ENCODE measurements at regions not wholly inside any gene's neighbourhood (a gene's known extent, or its start where the extent isn't known, plus 50 kb on each side); places are given as distances from the start of the nearest gene placed in this dataset.
A peak's percentile ranks its signal among the peaks of the same experiment; 100 is the strongest.

DNA sequence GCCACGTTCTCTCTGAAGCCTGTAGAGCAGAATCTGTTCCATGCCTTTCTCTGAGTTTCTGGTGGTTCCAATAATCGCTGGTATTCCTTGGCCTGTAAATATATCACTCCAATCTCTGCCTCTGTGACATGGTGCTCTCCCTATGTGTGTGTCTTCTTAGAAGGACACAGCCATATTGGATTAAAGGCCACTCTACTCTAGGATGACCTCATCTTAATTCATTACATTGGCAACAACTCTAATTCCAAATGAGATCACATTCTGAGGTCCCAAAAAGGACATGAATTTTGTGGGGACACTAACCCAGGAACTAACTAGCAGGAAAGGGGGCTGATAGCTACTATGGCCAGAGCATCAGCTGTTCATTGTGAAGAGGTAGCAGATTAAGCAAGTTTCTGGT lies 110.7 kb downstream of the KLF12 start:
- H3K4me3 Mint-ChIP-seq: peak overlapping the region in 3 of 10 donors; percentile 15 to 75 (median 22)
- peak overlapping the region; percentile 77 for H3K27ac ChIP-seq (ENCODE audit: low read depth, low read length)
- H3K27me3 ChIP-seq (ENCODE audit: control insufficient read depth in 2 of 2, insufficient read depth in 2 of 2, low read length in 2 of 2): no peaks in the 10 kb centered on the region
- peaks cover 24 to 93% (median 87%) of the 10 kb centered on the region in 7 donors for H3K4me1 Mint-ChIP-seq
- H3K4me3 ChIP-seq (ENCODE audit: low read length): no peak overlapping the region
- peaks cover 40 to 41% of the 10 kb centered on the region in 2 donors for H3K4me1 ChIP-seq (ENCODE audit: control insufficient read depth in 2 of 2, insufficient read depth in 2 of 2, low read length in 2 of 2)
- intact Hi-C loops (cut with micrococcal nuclease): no loop called here
- peaks cover 26 to 38% (median 33%) of the 10 kb centered on the region in 5 donors for H3K36me3 Mint-ChIP-seq
- DNase-seq: no peak
- no peaks in the 10 kb centered on the region for H3K27me3 Mint-ChIP-seq
- peak overlapping the region in 8 of 9 donors; percentile 15 to 94 (median 73) for H3K27ac Mint-ChIP-seq
- POLR2A ChIA-PET: interaction anchor here (1.9 kb wide), 1 partner anchor 11 kb away, joined by 4 read pairs; no protein-coding TSS in a partner anchor
- ATAC-seq: no peak
- CTCF ChIA-PET: interaction anchor here (0.6 kb wide), 1 partner anchor 189 kb away, joined by 3 read pairs; no protein-coding TSS in a partner anchor
- H3K9me3 ChIP-seq (ENCODE audit: control insufficient read depth in 2 of 3, low read length in 3 of 3): no peaks in the 10 kb centered on the region
- H3K36me3 ChIP-seq (ENCODE audit: control insufficient read depth in 2 of 3, insufficient read depth in 3 of 3, low read length in 3 of 3): peaks cover 0 to 8% (median 0%) of the 10 kb centered on the region in 3 experiments
- peaks cover 0 to 15% (median 5%) of the 10 kb centered on the region in 11 donors for H3K9me3 Mint-ChIP-seq

DNA sequence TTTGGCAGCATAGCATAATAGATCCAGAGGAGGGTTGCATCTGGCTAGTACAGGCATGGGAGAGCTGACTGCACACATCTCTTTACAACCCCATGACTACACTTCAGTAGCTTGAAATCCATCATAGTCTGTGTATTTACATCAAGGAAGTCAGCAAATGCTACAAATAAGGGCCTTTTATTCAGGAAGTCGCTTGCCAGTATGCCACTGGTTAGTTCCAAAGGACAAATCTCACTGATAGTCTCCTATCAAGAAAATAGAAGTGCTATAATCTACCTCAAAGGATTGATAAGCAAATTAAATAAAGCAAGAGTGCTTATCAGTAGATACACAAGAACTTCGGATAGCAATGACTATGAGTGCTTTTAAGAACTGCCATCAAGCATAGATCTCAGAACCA lies 112.7 kb downstream of the KLF12 start:
- no peaks in the 10 kb centered on the region for H3K9me3 ChIP-seq (ENCODE audit: control insufficient read depth in 2 of 3, low read length in 3 of 3)
- no peak for DNase-seq
- Mint-ChIP-seq H3K9me3 (peaks cover 0 to 15% (median 5%) of the 10 kb centered on the region in 11 donors), H3K36me3 (peaks cover 26 to 38% (median 34%) of the 10 kb centered on the region in 5 donors), H3K27ac (peak overlapping the region in 4 of 9 donors; percentile 4 to 94 (median 38)), H3K27me3 (no peaks in the 10 kb centered on the region), H3K4me1 (peaks cover 15 to 92% (median 88%) of the 10 kb centered on the region in 7 donors), H3K4me3 (peak overlapping the region in 4 of 10 donors; percentile 3 to 51 (median 16))
- no peak for ATAC-seq
- CTCF ChIA-PET: no interaction called here
- H3K36me3 ChIP-seq (ENCODE audit: control insufficient read depth in 2 of 3, insufficient read depth in 3 of 3, low read length in 3 of 3): peaks cover 0 to 8% (median 0%) of the 10 kb centered on the region in 3 experiments
- intact Hi-C loops (cut with micrococcal nuclease): no loop called here
- no peaks in the 10 kb centered on the region for H3K27me3 ChIP-seq (ENCODE audit: control insufficient read depth in 2 of 2, insufficient read depth in 2 of 2, low read length in 2 of 2)
- no peak overlapping the region for H3K27ac ChIP-seq (ENCODE audit: low read depth, low read length)
- POLR2A ChIA-PET: no interaction called here
- H3K4me3 ChIP-seq (ENCODE audit: low read length): no peak overlapping the region
- peaks cover 25 to 26% of the 10 kb centered on the region in 2 donors for H3K4me1 ChIP-seq (ENCODE audit: control insufficient read depth in 2 of 2, insufficient read depth in 2 of 2, low read length in 2 of 2)

DNA sequence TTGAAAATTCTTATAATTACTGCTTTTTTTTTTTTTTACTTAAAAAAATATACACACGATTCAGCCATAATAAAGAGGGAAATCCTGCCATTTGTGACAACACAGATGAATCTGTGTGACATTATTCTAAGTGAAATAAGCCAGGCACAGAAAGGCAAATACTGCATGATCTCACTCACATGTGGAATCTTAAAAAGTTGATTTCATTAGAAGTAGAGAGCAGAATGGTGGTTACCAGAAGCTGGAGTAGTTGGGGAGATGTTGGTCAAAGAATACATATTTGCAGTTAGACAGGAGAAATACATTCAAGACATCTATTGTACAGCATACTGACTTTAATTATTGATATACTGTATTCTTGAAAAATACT lies 116.2 kb downstream of the KLF12 start:
- peak overlapping the region in 8 of 9 donors; percentile 3 to 80 (median 58) for H3K27ac Mint-ChIP-seq
- no peak for ATAC-seq

DNA sequence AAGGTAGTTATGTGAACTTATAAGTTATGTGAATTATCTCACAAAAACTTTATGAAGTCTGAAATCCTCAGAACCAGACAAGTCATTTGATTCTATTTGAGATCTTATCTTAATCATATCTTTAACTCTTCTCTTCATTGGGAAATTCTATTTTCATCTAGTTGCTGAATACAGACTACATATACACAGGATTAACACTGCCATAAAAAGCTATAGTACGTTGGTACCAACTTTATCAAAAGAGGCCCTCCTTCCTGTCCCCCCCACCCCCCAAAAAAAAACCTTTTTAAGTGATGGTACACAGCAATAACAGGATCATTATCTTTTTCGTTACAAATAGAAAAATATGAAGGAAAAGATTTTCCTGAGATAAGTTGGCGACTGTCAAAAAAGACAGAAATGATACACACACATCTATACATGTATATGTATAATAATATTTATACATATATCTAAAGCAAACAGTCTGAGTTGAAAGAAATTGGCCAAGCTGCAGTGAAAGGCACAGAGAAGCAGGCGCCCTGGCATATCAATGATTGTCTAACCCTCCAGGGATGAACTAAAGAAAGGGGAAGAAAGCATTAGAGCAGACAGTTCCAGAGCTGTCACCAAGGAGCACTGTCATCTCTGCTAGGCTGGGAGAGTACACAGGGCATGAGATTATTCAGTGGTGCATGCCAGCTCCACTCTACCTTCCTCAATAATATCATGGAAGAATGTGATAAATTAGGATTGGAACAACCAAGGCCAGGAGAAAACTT lies 116.7 kb downstream of the KLF12 start:
- H3K4me1 ChIP-seq (ENCODE audit: control insufficient read depth in 2 of 2, insufficient read depth in 2 of 2, low read length in 2 of 2): peaks cover 0 to 10% of the 10 kb centered on the region in 2 donors
- POLR2A ChIA-PET: interaction anchor here (0.5 to 1.4 kb wide), 9 partner anchors 22 to 267 kb away, joined by 3 to 11 read pairs (median 3); no protein-coding TSS in a partner anchor
- Mint-ChIP-seq H3K27me3 (no peaks in the 10 kb centered on the region), H3K4me1 (peaks cover 8 to 93% (median 84%) of the 10 kb centered on the region in 7 donors), H3K4me3 (peak overlapping the region in 7 of 10 donors; percentile 2 to 56 (median 42)), H3K27ac (peak overlapping the region in 7 of 9 donors; percentile 43 to 79 (median 74)), H3K36me3 (peaks cover 13 to 26% (median 21%) of the 10 kb centered on the region in 5 donors), H3K9me3 (peaks cover 0 to 8% (median 4%) of the 10 kb centered on the region in 11 donors)
- ATAC-seq (peak; percentile 72), DNase-seq (peak in 4 of 9 donors; percentile 14 to 37 (median 29))
- H3K4me3 ChIP-seq (ENCODE audit: low read length): no peak overlapping the region
- CTCF ChIA-PET: interaction anchor here (1.1 kb wide), 1 partner anchor 10 kb away, joined by 3 read pairs; no protein-coding TSS in a partner anchor
- intact Hi-C loops (cut with micrococcal nuclease): loop anchor here in 1 of 2 donors (1.0 to 2.0 kb wide), 2 partner anchors 9 to 13 kb away; no protein-coding TSS in a partner anchor
- no peaks in the 10 kb centered on the region for H3K27me3 ChIP-seq (ENCODE audit: control insufficient read depth in 2 of 2, insufficient read depth in 2 of 2, low read length in 2 of 2)
- H3K27ac ChIP-seq (ENCODE audit: low read depth, low read length): no peak overlapping the region
- H3K9me3 ChIP-seq (ENCODE audit: control insufficient read depth in 2 of 3, low read length in 3 of 3): no peaks in the 10 kb centered on the region
- peaks cover 0 to under 1% (median 0%) of the 10 kb centered on the region in 3 experiments for H3K36me3 ChIP-seq (ENCODE audit: control insufficient read depth in 2 of 3, insufficient read depth in 3 of 3, low read length in 3 of 3)

More for the DNA sequence above, 116.2 kb downstream of the KLF12 start:
- Histone ChIP-seq H3K27me3 (ENCODE audit: control insufficient read depth in 2 of 2, insufficient read depth in 2 of 2, low read length in 2 of 2) (no peaks in the 10 kb centered on the region), H3K4me1 (ENCODE audit: control insufficient read depth in 2 of 2, insufficient read depth in 2 of 2, low read length in 2 of 2) (peaks cover 0 to 7% of the 10 kb centered on the region in 2 donors), H3K27ac (ENCODE audit: low read depth, low read length) (no peak overlapping the region), H3K36me3 (ENCODE audit: control insufficient read depth in 2 of 3, insufficient read depth in 3 of 3, low read length in 3 of 3) (peaks cover 0 to 6% (median 0%) of the 10 kb centered on the region in 3 experiments), H3K4me3 (ENCODE audit: low read length) (no peak overlapping the region), H3K9me3 (ENCODE audit: control insufficient read depth in 2 of 3, low read length in 3 of 3) (no peaks in the 10 kb centered on the region)
- POLR2A ChIA-PET: interaction anchor here (0.6 to 1.4 kb wide), 7 partner anchors 22 to 170 kb away, joined by 3 to 11 read pairs (median 3); no protein-coding TSS in a partner anchor
- CTCF ChIA-PET: interaction anchor here (1.1 kb wide), 1 partner anchor 9 kb away, joined by 3 read pairs; no protein-coding TSS in a partner anchor
- Mint-ChIP-seq H3K36me3 (peaks cover 18 to 31% (median 27%) of the 10 kb centered on the region in 5 donors), H3K27me3 (no peaks in the 10 kb centered on the region), H3K4me1 (peaks cover 8 to 93% (median 84%) of the 10 kb centered on the region in 7 donors), H3K4me3 (peak overlapping the region in 4 of 10 donors; percentile 29 to 53 (median 36)), H3K9me3 (peaks cover 0 to 11% (median 5%) of the 10 kb centered on the region in 11 donors)
- no peak for DNase-seq
- intact Hi-C loops (cut with micrococcal nuclease): no loop called here

DNA sequence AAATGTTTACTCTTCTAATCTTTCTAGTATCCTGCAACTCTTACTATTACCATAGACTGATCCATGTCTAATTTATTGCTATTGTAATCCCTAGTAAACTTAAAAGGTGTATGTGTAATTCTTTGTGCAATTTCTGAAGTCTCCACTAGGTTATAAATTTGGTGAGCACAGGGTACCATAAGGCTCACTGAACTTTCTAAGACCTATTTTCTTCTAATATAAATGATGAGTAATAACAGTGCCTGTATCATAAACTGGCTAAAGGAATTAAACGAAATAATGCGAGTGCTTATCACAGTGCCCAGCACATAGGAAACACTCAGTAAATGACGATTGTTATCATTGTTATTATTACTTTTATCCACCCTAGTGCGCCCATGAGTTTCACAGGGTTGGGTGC lies 119.1 kb downstream of the KLF12 start:
- Histone ChIP-seq H3K4me1 (ENCODE audit: control insufficient read depth in 2 of 2, insufficient read depth in 2 of 2, low read length in 2 of 2) (peaks cover 0 to 4% of the 10 kb centered on the region in 2 donors), H3K4me3 (ENCODE audit: low read length) (no peak overlapping the region), H3K36me3 (ENCODE audit: control insufficient read depth in 2 of 3, insufficient read depth in 3 of 3, low read length in 3 of 3) (no peaks in the 10 kb centered on the region), H3K27ac (ENCODE audit: low read depth, low read length) (no peak overlapping the region), H3K27me3 (ENCODE audit: control insufficient read depth in 2 of 2, insufficient read depth in 2 of 2, low read length in 2 of 2) (no peaks in the 10 kb centered on the region), H3K9me3 (ENCODE audit: control insufficient read depth in 2 of 3, low read length in 3 of 3) (no peaks in the 10 kb centered on the region)
- intact Hi-C loops (cut with micrococcal nuclease): no loop called here
- CTCF ChIA-PET: no interaction called here
- Mint-ChIP-seq H3K27ac (peak overlapping the region in 1 of 9 donors; percentile 65), H3K27me3 (no peaks in the 10 kb centered on the region), H3K36me3 (peaks cover under 1 to 7% (median 1%) of the 10 kb centered on the region in 5 donors), H3K4me3 (no peak overlapping the region), H3K4me1 (peaks cover 11 to 94% (median 84%) of the 10 kb centered on the region in 7 donors), H3K9me3 (peaks cover 0 to 1% (median 0%) of the 10 kb centered on the region in 11 donors)
- DNase-seq (no peak), ATAC-seq (no peak)
- POLR2A ChIA-PET: no interaction called here

DNA sequence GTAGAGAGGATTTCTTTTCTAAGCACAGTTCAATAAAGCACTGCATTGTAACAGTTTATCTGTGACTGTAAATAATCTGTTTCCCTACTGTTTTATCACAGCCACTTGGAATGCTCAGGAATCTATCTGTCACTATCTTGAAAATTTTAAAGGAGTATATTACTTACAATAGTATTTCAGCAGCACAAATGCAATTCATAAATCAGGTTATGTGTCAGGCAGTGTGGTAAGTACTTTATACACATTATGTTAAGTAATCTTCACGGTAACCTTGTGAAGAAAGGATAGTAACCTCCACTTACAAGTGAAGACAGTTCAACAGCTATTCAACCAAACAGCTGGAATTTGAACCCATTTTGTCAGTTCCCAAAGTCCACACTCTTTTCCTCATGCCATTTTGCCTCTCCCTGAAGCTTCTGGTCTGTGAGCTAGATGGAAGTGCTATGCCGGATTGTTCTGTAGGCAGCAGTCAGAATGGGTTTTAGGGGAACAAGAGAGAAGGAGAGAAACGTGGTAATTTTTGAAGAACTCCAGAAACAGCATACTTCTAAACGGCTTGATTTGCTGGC lies 125.0 kb downstream of the KLF12 start:
- ChIA-PET POLR2A (interaction anchor here (1.3 kb wide), 1 partner anchor 25 kb away, joined by 3 read pairs; no protein-coding TSS in a partner anchor), CTCF (interaction anchor here (0.9 kb wide), 1 partner anchor 277 kb away, joined by 4 read pairs; no protein-coding TSS in a partner anchor)
- H3K27ac Mint-ChIP-seq: peak overlapping the region in 7 of 9 donors; percentile 5 to 72 (median 36)
- peaks cover 19 to 90% (median 80%) of the 10 kb centered on the region in 7 donors for H3K4me1 Mint-ChIP-seq
- no peaks in the 10 kb centered on the region for H3K9me3 Mint-ChIP-seq
- Histone ChIP-seq H3K36me3 (ENCODE audit: control insufficient read depth in 2 of 3, insufficient read depth in 3 of 3, low read length in 3 of 3) (no peaks in the 10 kb centered on the region), H3K27me3 (ENCODE audit: control insufficient read depth in 2 of 2, insufficient read depth in 2 of 2, low read length in 2 of 2) (no peaks in the 10 kb centered on the region), H3K9me3 (ENCODE audit: control insufficient read depth in 2 of 3, low read length in 3 of 3) (no peaks in the 10 kb centered on the region), H3K27ac (ENCODE audit: low read depth, low read length) (no peak overlapping the region), H3K4me1 (ENCODE audit: control insufficient read depth in 2 of 2, insufficient read depth in 2 of 2, low read length in 2 of 2) (peaks cover 10 to 11% of the 10 kb centered on the region in 2 donors), H3K4me3 (ENCODE audit: low read length) (no peak overlapping the region)
- DNase-seq (no peak), ATAC-seq (no peak)
- intact Hi-C loops (cut with micrococcal nuclease): no loop called here
- H3K36me3 Mint-ChIP-seq: peaks cover 0 to 21% (median 9%) of the 10 kb centered on the region in 5 donors
- no peak overlapping the region for H3K4me3 Mint-ChIP-seq
- H3K27me3 Mint-ChIP-seq: no peaks in the 10 kb centered on the region

All from naive thymus-derived CD4-positive, alpha-beta T cell (primary cell).